OCI-LY3 (cell line): ENCODE measurements at regions not wholly inside any gene's neighbourhood (a gene's known extent, or its start where the extent isn't known, plus 50 kb on each side); places are given as distances from the start of the nearest gene placed in this dataset.

Experiments used
- H2AFZ ChIP-seq: fragments of 200-600, 300-600 bp; shearing (Covaris generic); 2 replicates; pipeline ENCODE4 v1.6.0; 2014; ENCODE audit warnings: antibody characterized with exemption, low read depth, low read length
- H3K27ac ChIP-seq: fragments of 200-600, 300-600 bp; sonication (generic); 2 replicates; pipeline ENCODE4 v1.5.1; 2014; ENCODE audit warnings: mild to moderate bottlenecking, low read length, moderate library complexity, mixed read lengths
- H3K27me3 ChIP-seq: fragments of 200-600, 300-600 bp; sonication (generic); 2 replicates; pipeline ENCODE4 v1.6.1; 2014; ENCODE audit warnings: low read depth, low read length, mixed read lengths
- H3K36me3 ChIP-seq: fragments of 200-600, 300-600 bp; sonication (generic); replicated peaks from 2 replicates; pipeline ENCODE3; 2014; ENCODE audit warnings: low read depth, low read length, mixed read lengths
- H3K4me1 ChIP-seq: fragments of 300-600, 200-600 bp; sonication (generic); 2 replicates; pipeline ENCODE4 v1.6.1; 2014; ENCODE audit warnings: low read length, mixed read lengths
- H3K4me2 ChIP-seq: fragments of 200-600, 300-600 bp; sonication (generic); 2 replicates; pipeline ENCODE4 v1.6.1; 2014; ENCODE audit warnings: low read length, mixed read lengths
- H3K4me3 ChIP-seq: fragments of 300-600, 200-600 bp; sonication (generic); 2 replicates; pipeline ENCODE4 v1.5.1; 2014; ENCODE audit warnings: antibody characterized with exemption, mild to moderate bottlenecking, low read length, moderate library complexity
- H3K79me2 ChIP-seq: fragments of 300-600, 200-600 bp; shearing (Covaris generic); 2 replicates; pipeline ENCODE4 v1.6.1; 2014; ENCODE audit warnings: mild to moderate bottlenecking, low read length, mixed read lengths
- H3K9ac ChIP-seq: fragments of 300-600, 200-600 bp; shearing (Covaris generic); 2 replicates; pipeline ENCODE4 v1.6.0; 2014; ENCODE audit warnings: mild to moderate bottlenecking, low read length, moderate library complexity
- H3K9me3 ChIP-seq: fragments of 200-600, 300-600 bp; shearing (Covaris generic); 2 replicates; pipeline ENCODE4 v1.6.1; 2014; ENCODE audit warnings: low read length, mixed read lengths; ENCODE audit not compliant: insufficient read depth
- H4K20me1 ChIP-seq: fragments of 200-600, 300-600 bp; sonication (generic); 2 replicates; pipeline ENCODE4 v1.6.1; 2016; ENCODE audit warnings: low read length, mixed read lengths; ENCODE audit not compliant: insufficient read depth
- EZH2phosphoT487 ChIP-seq: fragments of 200-600 bp; shearing (Covaris generic); IDR thresholded peaks from 2 replicates; pipeline ENCODE4 v1.6.1; 2018; ENCODE audit warnings: antibody characterized with exemption, mixed run types, low read depth
- TF ChIP-seq, protein P1 (sequence below): fragments of 200-600, 300-600 bp; sonication (generic); IDR thresholded peaks from 2 replicates; pipeline ENCODE4 v1.5.1; 2014; ENCODE audit warnings: antibody characterized with exemption, low read length, low read depth

DNA sequence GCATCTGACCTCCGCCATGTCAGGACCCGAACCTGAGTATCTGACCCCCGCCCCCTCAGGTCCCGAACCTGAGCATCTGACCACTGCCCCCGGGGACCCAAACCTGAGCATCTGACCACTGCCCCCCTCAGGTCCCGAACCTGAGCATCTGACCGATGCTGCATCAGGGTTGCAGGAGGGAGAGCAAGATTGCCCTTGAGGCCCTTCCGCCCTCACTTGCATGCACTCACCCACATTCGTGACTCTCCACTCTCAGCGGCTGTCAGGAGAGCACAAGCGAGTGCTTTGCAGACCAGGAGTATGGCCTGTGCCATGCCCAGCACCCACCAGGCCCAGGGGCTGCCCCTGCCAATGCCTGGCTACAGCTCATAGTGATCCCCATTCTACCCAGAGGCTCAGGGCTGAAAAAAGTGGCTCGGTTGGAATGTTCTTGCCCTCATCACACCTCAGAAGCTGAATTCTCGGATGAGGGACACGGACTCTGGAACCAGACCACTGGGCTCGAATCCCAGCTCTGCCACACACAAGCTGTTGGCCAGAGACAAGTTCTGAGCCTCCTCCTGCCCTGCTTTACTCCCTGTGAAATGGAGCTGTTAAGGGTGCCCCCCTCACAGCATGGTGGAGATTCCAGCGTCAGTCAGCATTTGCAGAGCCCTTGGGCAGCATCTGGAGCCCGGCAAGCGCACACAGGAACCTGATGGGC, 82.1 kb downstream of the DLL1 start:
- H3K27ac ChIP-seq = no peak overlapping the region
- no peaks in the 10 kb centered on the region for H3K79me2 ChIP-seq
- H3K9ac ChIP-seq = no peak overlapping the region
- TF ChIP-seq, protein P1, sequence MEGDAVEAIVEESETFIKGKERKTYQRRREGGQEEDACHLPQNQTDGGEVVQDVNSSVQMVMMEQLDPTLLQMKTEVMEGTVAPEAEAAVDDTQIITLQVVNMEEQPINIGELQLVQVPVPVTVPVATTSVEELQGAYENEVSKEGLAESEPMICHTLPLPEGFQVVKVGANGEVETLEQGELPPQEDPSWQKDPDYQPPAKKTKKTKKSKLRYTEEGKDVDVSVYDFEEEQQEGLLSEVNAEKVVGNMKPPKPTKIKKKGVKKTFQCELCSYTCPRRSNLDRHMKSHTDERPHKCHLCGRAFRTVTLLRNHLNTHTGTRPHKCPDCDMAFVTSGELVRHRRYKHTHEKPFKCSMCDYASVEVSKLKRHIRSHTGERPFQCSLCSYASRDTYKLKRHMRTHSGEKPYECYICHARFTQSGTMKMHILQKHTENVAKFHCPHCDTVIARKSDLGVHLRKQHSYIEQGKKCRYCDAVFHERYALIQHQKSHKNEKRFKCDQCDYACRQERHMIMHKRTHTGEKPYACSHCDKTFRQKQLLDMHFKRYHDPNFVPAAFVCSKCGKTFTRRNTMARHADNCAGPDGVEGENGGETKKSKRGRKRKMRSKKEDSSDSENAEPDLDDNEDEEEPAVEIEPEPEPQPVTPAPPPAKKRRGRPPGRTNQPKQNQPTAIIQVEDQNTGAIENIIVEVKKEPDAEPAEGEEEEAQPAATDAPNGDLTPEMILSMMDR = no peak
- no peak for TF ChIP-seq EZH2phosphoT487
- no peaks in the 10 kb centered on the region for H3K36me3 ChIP-seq
- no peak overlapping the region for H3K4me3 ChIP-seq
- no peaks in the 10 kb centered on the region for H3K4me1 ChIP-seq
- no peak overlapping the region for H2AFZ ChIP-seq
- H3K4me2 ChIP-seq = no peak overlapping the region
- H3K9me3 ChIP-seq = no peaks in the 10 kb centered on the region
- H3K27me3 ChIP-seq = no peaks in the 10 kb centered on the region
- no peaks in the 10 kb centered on the region for H4K20me1 ChIP-seq

DNA sequence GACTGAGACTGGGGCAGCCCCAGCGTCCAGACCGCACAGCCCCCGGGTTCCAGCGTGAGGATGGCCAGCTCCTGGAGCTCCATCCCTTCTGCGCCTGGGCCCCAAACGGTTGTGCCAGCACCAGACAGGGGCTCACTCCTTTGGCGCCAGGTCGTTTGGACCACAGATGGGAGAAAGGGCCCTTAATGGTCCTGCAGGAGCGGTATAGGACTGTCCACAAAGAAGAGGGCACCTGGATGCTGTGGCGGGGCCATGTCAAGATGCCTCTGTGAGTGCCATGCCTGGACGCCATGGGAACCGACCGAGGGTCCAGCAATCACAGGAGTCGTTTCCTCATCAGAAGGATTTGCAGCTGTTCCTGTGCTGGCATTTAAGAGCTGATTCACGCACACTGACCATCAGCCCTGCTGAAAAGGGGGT, 82.7 kb downstream of the DLL1 start:
- H3K27ac ChIP-seq = no peak overlapping the region
- no peaks in the 10 kb centered on the region for H3K36me3 ChIP-seq
- H3K27me3 ChIP-seq = no peaks in the 10 kb centered on the region
- no peak overlapping the region for H3K9ac ChIP-seq
- TF ChIP-seq EZH2phosphoT487 = no peak
- TF ChIP-seq, protein P1 = no peak
- H3K79me2 ChIP-seq = no peaks in the 10 kb centered on the region
- no peaks in the 10 kb centered on the region for H3K9me3 ChIP-seq
- H3K4me2 ChIP-seq = no peak overlapping the region
- H3K4me1 ChIP-seq = no peaks in the 10 kb centered on the region
- no peak overlapping the region for H2AFZ ChIP-seq
- no peak overlapping the region for H3K4me3 ChIP-seq
- H4K20me1 ChIP-seq = no peaks in the 10 kb centered on the region

DNA sequence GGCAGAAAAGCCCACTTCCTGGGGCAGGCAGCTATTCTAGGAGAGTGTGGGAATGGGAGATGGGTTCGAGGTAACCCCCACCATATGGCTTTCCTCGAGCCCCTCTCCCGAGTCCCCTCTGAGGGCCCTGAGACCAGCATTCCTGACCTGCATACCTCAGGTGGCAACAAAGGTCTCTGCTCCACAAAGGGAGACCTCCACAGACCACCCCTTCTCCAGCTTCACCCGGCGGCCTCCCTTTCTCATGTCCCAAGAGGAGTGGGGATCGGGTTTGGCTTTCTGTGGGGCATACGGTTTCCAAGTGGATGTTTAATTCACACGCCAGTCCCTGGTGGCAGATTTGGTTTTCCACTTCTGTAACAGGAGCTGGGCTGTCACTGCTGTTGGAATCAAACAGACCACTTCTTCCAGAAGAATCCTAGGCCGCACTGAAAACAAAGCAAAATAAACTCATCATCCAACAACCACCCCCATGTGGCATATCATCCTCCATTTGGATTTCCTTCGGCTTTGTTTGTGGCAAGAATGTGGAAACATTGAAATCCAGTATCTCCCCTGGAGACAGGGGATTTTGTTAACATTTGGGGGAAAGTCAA, 83.2 kb downstream of the DLL1 start:
- H2AFZ ChIP-seq = no peak overlapping the region
- H3K36me3 ChIP-seq = no peaks in the 10 kb centered on the region
- no peak overlapping the region for H3K9ac ChIP-seq
- no peaks in the 10 kb centered on the region for H4K20me1 ChIP-seq
- H3K4me2 ChIP-seq = no peak overlapping the region
- no peaks in the 10 kb centered on the region for H3K79me2 ChIP-seq
- no peaks in the 10 kb centered on the region for H3K9me3 ChIP-seq
- H3K4me3 ChIP-seq = no peak overlapping the region
- TF ChIP-seq, protein P1 = no peak
- no peak for TF ChIP-seq EZH2phosphoT487
- H3K27ac ChIP-seq = no peak overlapping the region
- no peaks in the 10 kb centered on the region for H3K4me1 ChIP-seq
- no peaks in the 10 kb centered on the region for H3K27me3 ChIP-seq

DNA sequence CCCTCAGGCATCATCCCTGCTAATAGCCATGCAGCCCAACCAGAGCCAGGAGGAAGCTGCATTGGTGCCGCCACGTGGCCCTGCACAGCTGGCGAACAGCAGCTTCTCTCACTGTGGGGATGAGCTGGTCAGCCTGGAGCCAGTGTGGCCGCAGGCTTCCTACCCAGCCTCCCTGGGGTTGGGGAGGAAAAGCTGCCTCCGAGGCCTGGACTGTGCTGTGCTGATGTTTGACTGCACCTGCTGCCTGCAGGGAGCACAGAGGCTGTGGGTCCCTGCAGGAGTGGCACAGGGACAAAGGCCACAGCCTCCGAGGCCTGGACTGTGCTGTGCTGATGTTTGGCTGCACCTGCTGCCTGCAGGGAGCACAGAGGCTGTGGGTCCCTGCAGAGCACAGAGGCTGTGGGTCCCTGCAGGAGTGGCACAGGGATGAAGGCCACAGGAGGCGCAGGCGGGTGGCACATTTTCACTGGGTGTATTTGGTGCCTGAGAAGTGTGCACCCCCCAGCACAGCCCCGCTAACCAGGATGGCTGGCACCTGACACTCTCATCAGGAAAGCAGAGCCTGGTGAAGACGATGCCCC, 83.9 kb downstream of the DLL1 start:
- H3K9ac ChIP-seq = no peak overlapping the region
- no peaks in the 10 kb centered on the region for H4K20me1 ChIP-seq
- no peaks in the 10 kb centered on the region for H3K79me2 ChIP-seq
- H3K4me3 ChIP-seq = no peak overlapping the region
- H3K36me3 ChIP-seq = no peaks in the 10 kb centered on the region
- no peak overlapping the region for H2AFZ ChIP-seq
- H3K4me1 ChIP-seq = no peaks in the 10 kb centered on the region
- no peaks in the 10 kb centered on the region for H3K27me3 ChIP-seq
- H3K9me3 ChIP-seq = no peaks in the 10 kb centered on the region
- no peak for TF ChIP-seq EZH2phosphoT487
- TF ChIP-seq, protein P1 = no peak
- H3K27ac ChIP-seq = no peak overlapping the region
- H3K4me2 ChIP-seq = no peak overlapping the region
